ENCODE measurements at regions not wholly inside any gene's neighbourhood (a gene's known extent, or its start where the extent isn't known, plus 50 kb on each side); places are given as distances from the start of the nearest gene placed in this dataset.

- no TSS peak for BruUV-seq (replicated peaks)
Observed at GRCh38 chr9:8033794-8034193, 234.2 kb upstream of the DMAC1 start.

More at GRCh38 chr9:8033794-8034193, 234.2 kb upstream of the DMAC1 start:
- no peak overlapping the region for H2AFZ ChIP-seq (ENCODE audit: low read depth, low read length)
- CTCF ChIA-PET = no interaction called here
- no peak overlapping the region for H3K4me3 ChIP-seq (replicated peaks in 1 of 3; ENCODE audit: insufficient read depth in 1 of 3, low read depth in 1 of 3, low read length in 3 of 3)
- H3K9ac ChIP-seq (replicated peaks; ENCODE audit: extremely low read depth, insufficient read depth, low read length) = no peak overlapping the region
- no peaks in the 10 kb centered on the region for H3K36me3 ChIP-seq (ENCODE audit: control insufficient read depth in 2 of 2, extremely low read depth in 1 of 2, insufficient read depth in 2 of 2, low read length in 2 of 2)
- H3K4me2 ChIP-seq (ENCODE audit: insufficient read depth, low read length) = no peak overlapping the region
- POLR2A ChIA-PET = no interaction called here
- no peak for DNase-seq (ENCODE audit: low read depth, low spot score)
- H3K9me1 ChIP-seq (replicated peaks; ENCODE audit: control insufficient read depth, extremely low read depth, insufficient read depth, low read length) = no peaks in the 10 kb centered on the region
- intact Hi-C loops (cut with micrococcal nuclease) = no loop called here
- H3K27ac ChIP-seq (ENCODE audit: insufficient read depth, low read depth, low read length) = no peak overlapping the region
- TF ChIP-seq POLR2A (IDR thresholded peaks at IDR 0.05; ENCODE audit: low read depth, low read length) (no peak), MYC (IDR thresholded peaks at IDR 0.05; ENCODE audit: low read depth, low read length) (no peak), FOS (IDR thresholded peaks at IDR 0.05; ENCODE audit: borderline replicate concordance, insufficient read depth, low read length) (no peak), CTCF (IDR thresholded peaks at IDR 0.05; ENCODE audit: extremely low read depth in 1 of 2, insufficient read depth in 1 of 2, low read depth in 1 of 2, low read length in 2 of 2) (no peak), GATA2 (IDR thresholded peaks at IDR 0.05; ENCODE audit: insufficient read depth, insufficient read length, low read depth, low read length) (no peak), EZH2 (IDR thresholded peaks at IDR 0.05; ENCODE audit: borderline replicate concordance, low read depth, low read length, severe bottlenecking) (no peak), MAX (IDR thresholded peaks at IDR 0.05; ENCODE audit: insufficient read depth, insufficient read length) (no peak), JUN (IDR thresholded peaks at IDR 0.05; ENCODE audit: borderline replicate concordance, insufficient read depth, insufficient read length, low read depth) (no peak)
- H3K79me2 ChIP-seq (ENCODE audit: control insufficient read depth, insufficient read depth, low read length) = no peaks in the 10 kb centered on the region
- H3K27me3 ChIP-seq (ENCODE audit: control insufficient read depth in 2 of 2, insufficient read depth in 2 of 2, low read length in 2 of 2) = no peaks in the 10 kb centered on the region
- no peak for FAIRE-seq
- dilution Hi-C loops (cut with MboI; ENCODE audit: extremely low pct_ligation_motif_present, low sequenced_read_pairs) = no loop called here
- no peaks in the 10 kb centered on the region for H3K4me1 ChIP-seq (ENCODE audit: control insufficient read depth, extremely low read depth, insufficient read depth, low read length)
- H4K20me1 ChIP-seq (replicated peaks; ENCODE audit: control insufficient read depth, extremely low read depth, insufficient read depth, low read length) = no peaks in the 10 kb centered on the region
- no peaks in the 10 kb centered on the region for H3K9me3 ChIP-seq (replicated peaks; ENCODE audit: control insufficient read depth, insufficient read depth, low read length)

Measured in endothelial cell of umbilical vein (primary cell).